Stomach (tissue), 4 donors: ENCODE measurements at regions not wholly inside any gene's neighbourhood (a gene's known extent, or its start where the extent isn't known, plus 50 kb on each side); places are given as distances from the start of the nearest gene placed in this dataset.

Experiments
- EP300 ChIP-seq: sonication (generic); formaldehyde crosslinking; IDR thresholded peaks from one replicate; pipeline ENCODE4 v1.6.1; 2017; ENCODE audit warnings: antibody characterized with exemption
- POLR2A ChIP-seq, 4 donors: fragments of 450-650 bp; IDR thresholded peaks; one replicate each; pipeline ENCODE4 v1.6.1; 2016; ENCODE audit warnings: antibody characterized with exemption in 4 of 4, control low read depth in 2 of 4, mild to moderate bottlenecking in 1 of 4, moderate library complexity in 1 of 4
- TF ChIP-seq, protein P1 (sequence below), 7 experiments: fragments of 450-650 bp in 4 of 7; fragments of 200-600 bp in 3 of 7; sonication (generic) in 3 of 7; IDR thresholded peaks; one replicate each; pipeline ENCODE4 v1.5.1; 2016 to 2019; ENCODE audit warnings: antibody characterized with exemption in 7 of 7, control low read depth in 2 of 7, mild to moderate bottlenecking in 1 of 7

- TF ChIP-seq, protein P1, sequence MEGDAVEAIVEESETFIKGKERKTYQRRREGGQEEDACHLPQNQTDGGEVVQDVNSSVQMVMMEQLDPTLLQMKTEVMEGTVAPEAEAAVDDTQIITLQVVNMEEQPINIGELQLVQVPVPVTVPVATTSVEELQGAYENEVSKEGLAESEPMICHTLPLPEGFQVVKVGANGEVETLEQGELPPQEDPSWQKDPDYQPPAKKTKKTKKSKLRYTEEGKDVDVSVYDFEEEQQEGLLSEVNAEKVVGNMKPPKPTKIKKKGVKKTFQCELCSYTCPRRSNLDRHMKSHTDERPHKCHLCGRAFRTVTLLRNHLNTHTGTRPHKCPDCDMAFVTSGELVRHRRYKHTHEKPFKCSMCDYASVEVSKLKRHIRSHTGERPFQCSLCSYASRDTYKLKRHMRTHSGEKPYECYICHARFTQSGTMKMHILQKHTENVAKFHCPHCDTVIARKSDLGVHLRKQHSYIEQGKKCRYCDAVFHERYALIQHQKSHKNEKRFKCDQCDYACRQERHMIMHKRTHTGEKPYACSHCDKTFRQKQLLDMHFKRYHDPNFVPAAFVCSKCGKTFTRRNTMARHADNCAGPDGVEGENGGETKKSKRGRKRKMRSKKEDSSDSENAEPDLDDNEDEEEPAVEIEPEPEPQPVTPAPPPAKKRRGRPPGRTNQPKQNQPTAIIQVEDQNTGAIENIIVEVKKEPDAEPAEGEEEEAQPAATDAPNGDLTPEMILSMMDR (IDR thresholded peaks at IDR 0.05) = no peak
- TF ChIP-seq POLR2A (IDR thresholded peaks at IDR 0.05) = no peak
- no peak for TF ChIP-seq EP300
These were observed 143.1 kb upstream of the NUDT4 start for GRCh38 chr12:93234641-93235040.
